H9 (cell line): ENCODE measurements at regions not wholly inside any gene's neighbourhood (a gene's known extent, or its start where the extent isn't known, plus 50 kb on each side); places are given as distances from the start of the nearest gene placed in this dataset.

Source experiments
- DNase-seq: peaks from one replicate; pipeline ENCODE4 v3.0.0-alpha.2; 2017
- H2AFZ ChIP-seq: one replicate; pipeline ENCODE4 v1.6.1; 2013; ENCODE audit warnings: mild to moderate bottlenecking, low read length, control low read depth, moderate library complexity
- H2AK5ac ChIP-seq: 2 replicates; pipeline ENCODE4 v1.6.1; 2013; ENCODE audit warnings: low read length, control low read depth, mixed read lengths; ENCODE audit not compliant: insufficient read length
- H2BK120ac ChIP-seq: one replicate; pipeline ENCODE4 v1.6.1; 2013; ENCODE audit warnings: low read depth, mild to moderate bottlenecking, low read length, control low read depth, inconsistent platforms; ENCODE audit not compliant: poor library complexity, severe bottlenecking
- H2BK12ac ChIP-seq: 2 replicates; pipeline ENCODE4 v1.6.1; 2013; ENCODE audit warnings: low read length, control low read depth, mixed read lengths, low read depth; ENCODE audit not compliant: insufficient read length
- H2BK15ac ChIP-seq: 2 replicates; pipeline ENCODE4 v1.6.1; 2013; ENCODE audit warnings: low read depth, low read length, control low read depth
- H2BK20ac ChIP-seq: one replicate; pipeline ENCODE4 v1.6.1; 2013; ENCODE audit warnings: low read depth, mild to moderate bottlenecking, low read length, control low read depth, inconsistent platforms; ENCODE audit not compliant: poor library complexity, severe bottlenecking
- H2BK5ac ChIP-seq: 2 replicates; pipeline ENCODE4 v1.6.1; 2013; ENCODE audit warnings: low read length, control low read depth, mixed read lengths; ENCODE audit not compliant: insufficient read length
- H3K14ac ChIP-seq: 2 replicates; pipeline ENCODE4 v1.6.1; 2013; ENCODE audit warnings: low read length, control low read depth; ENCODE audit not compliant: insufficient read depth
- H3K18ac ChIP-seq: 2 replicates; pipeline ENCODE4 v1.6.1; 2013; ENCODE audit warnings: low read depth, mild to moderate bottlenecking, mixed read lengths, low read length, control low read depth; ENCODE audit not compliant: insufficient read length
- H3K23ac ChIP-seq: 2 replicates; pipeline ENCODE4 v1.6.1; 2013; ENCODE audit warnings: low read length, control low read depth, mixed read lengths, low read depth; ENCODE audit not compliant: insufficient read length
- H3K23me2 ChIP-seq: 2 replicates; pipeline ENCODE4 v1.6.1; 2013; ENCODE audit warnings: low read depth, mild to moderate bottlenecking, mixed read lengths, low read length, control low read depth; ENCODE audit not compliant: insufficient read length, poor library complexity, severe bottlenecking
- H3K27ac ChIP-seq: 2 replicates; pipeline ENCODE4 v1.5.1; 2013; ENCODE audit warnings: low read length, control low read depth, mixed read lengths, low read depth; ENCODE audit not compliant: insufficient read length
- H3K27me3 ChIP-seq: 2 replicates; pipeline ENCODE4 v1.6.1; 2013; ENCODE audit warnings: low read length, control low read depth, inconsistent platforms; ENCODE audit not compliant: insufficient read depth
- H3K4ac ChIP-seq: 2 replicates; pipeline ENCODE4 v1.6.1; 2013; ENCODE audit warnings: low read depth, mild to moderate bottlenecking, control low read depth, inconsistent platforms, low read length, moderate library complexity
- H3K4me1 ChIP-seq: 2 replicates; pipeline ENCODE4 v1.6.1; 2013; ENCODE audit warnings: low read length, control low read depth, inconsistent platforms; ENCODE audit not compliant: insufficient read depth
- H3K4me2 ChIP-seq: 2 replicates; pipeline ENCODE4 v1.6.1; 2013; ENCODE audit warnings: low read length, control low read depth, mixed read lengths; ENCODE audit not compliant: insufficient read length, insufficient read depth
- H3K56ac ChIP-seq: 2 replicates; pipeline ENCODE4 v1.6.1; 2013; ENCODE audit warnings: low read depth, mild to moderate bottlenecking, mixed read lengths, low read length, control low read depth; ENCODE audit not compliant: insufficient read length
- H3K79me1 ChIP-seq: 2 replicates; pipeline ENCODE4 v1.6.1; 2013; ENCODE audit warnings: low read depth, mild to moderate bottlenecking, moderate library complexity, low read length, control low read depth, inconsistent platforms; ENCODE audit not compliant: insufficient read depth, poor library complexity, severe bottlenecking
- H3K79me2 ChIP-seq: 2 replicates; pipeline ENCODE4 v1.6.1; 2013; ENCODE audit warnings: low read length, control low read depth, inconsistent platforms; ENCODE audit not compliant: insufficient read depth
- H3K9ac ChIP-seq: 2 replicates; pipeline ENCODE4 v1.6.1; 2013; ENCODE audit warnings: low read length, control low read depth, mixed read lengths; ENCODE audit not compliant: insufficient read length; ENCODE audit errors: extremely low read depth
- H3K9me3 ChIP-seq: one replicate; pipeline ENCODE4 v1.6.1; 2013; ENCODE audit warnings: low read depth, low read length, inconsistent platforms; ENCODE audit not compliant: control insufficient read depth
- H3T11ph ChIP-seq: one replicate; pipeline ENCODE4 v1.6.1; 2013; ENCODE audit warnings: mild to moderate bottlenecking, low read length, control low read depth, inconsistent platforms
- H4K20me1 ChIP-seq: one replicate; pipeline ENCODE4 v1.6.1; 2013; ENCODE audit not compliant: control insufficient read depth, insufficient read length, insufficient read depth
- H4K5ac ChIP-seq: 2 replicates; pipeline ENCODE4 v1.6.1; 2013; ENCODE audit warnings: low read depth, mild to moderate bottlenecking, mixed read lengths, low read length, control low read depth; ENCODE audit not compliant: insufficient read length
- H4K8ac ChIP-seq: replicated peaks from 2 replicates; pipeline ENCODE4 v1.6.1; 2013; ENCODE audit warnings: low read length, control low read depth, mixed read lengths, low read depth; ENCODE audit not compliant: insufficient read length
- H4K91ac ChIP-seq: 2 replicates; pipeline ENCODE4 v1.6.1; 2013; ENCODE audit warnings: low read depth, mild to moderate bottlenecking, moderate library complexity, mixed read lengths, low read length, control low read depth; ENCODE audit not compliant: insufficient read length
- H3K27ac Mint-ChIP-seq, 3 experiments: 2 replicates in 2 of 3; 3 replicates in 1 of 3; pipeline ENCODE4 v1.8.0; 2020 to 2021; ENCODE audit warnings: mixed read lengths in 3 of 3, mild to moderate bottlenecking in 1 of 3, moderate library complexity in 1 of 3
- H3K27me3 Mint-ChIP-seq: 2 replicates; pipeline ENCODE4 v1.8.0; 2021; ENCODE audit warnings: low read depth, mild to moderate bottlenecking, moderate library complexity, mixed read lengths
- H3K36me3 Mint-ChIP-seq, 3 experiments: 2 replicates in 2 of 3; 3 replicates in 1 of 3; pipeline ENCODE4 v1.8.0; 2020 to 2021; ENCODE audit warnings: low read depth in 3 of 3, mixed read lengths in 3 of 3; ENCODE audit not compliant: insufficient read depth in 1 of 3
- H3K4me1 Mint-ChIP-seq, 2 experiments: 2 replicates each; pipeline ENCODE4 v1.8.0; 2020; ENCODE audit warnings: mixed read lengths in 2 of 2
- H3K4me3 Mint-ChIP-seq, 2 experiments: 2 replicates in 1 of 2; 3 replicates in 1 of 2; pipeline ENCODE4 v1.8.0; 2020 to 2021; ENCODE audit warnings: mild to moderate bottlenecking in 2 of 2, mixed read lengths in 2 of 2, moderate library complexity in 1 of 2
- H3K9me3 Mint-ChIP-seq, 2 experiments: 2 replicates in 1 of 2; 3 replicates in 1 of 2; pipeline ENCODE4 v1.8.0; 2020; ENCODE audit warnings: mild to moderate bottlenecking in 2 of 2, mixed read lengths in 2 of 2, moderate library complexity in 1 of 2
- CTCF ChIP-seq: fragments of 200-600 bp; sonication (generic); conservative IDR thresholded peaks from 3 replicates; pipeline ENCODE4 v1.8.0; 2021; ENCODE audit warnings: antibody characterized with exemption, mild to moderate bottlenecking
- WGBS: extraction: QIAGEN DNeasy Blood & Tissue Kit; methylation state at CpG from one replicate; pipeline ENCODE4 v1.1.7; 2013; ENCODE audit warnings: missing lambda C conversion rate, low lambda C conversion rate, mixed read lengths; ENCODE audit not compliant: insufficient read length; ENCODE audit errors: extremely low coverage; 5-methylcytosine and 5-hydroxymethylcytosine counted together

GRCh38 chr1:29437946-29438345 is 201.6 kb downstream of the PTPRU start:
- H3K9ac ChIP-seq: no peak overlapping the region
- H2BK5ac ChIP-seq: no peak overlapping the region
- no peak overlapping the region for H2AFZ ChIP-seq
- no peaks in the 10 kb centered on the region for H3K79me2 ChIP-seq
- Mint-ChIP-seq H3K4me3 (no peak overlapping the region), H3K27me3 (peaks cover 5% of the 10 kb centered on the region), H3K4me1 (peaks cover 15 to 29% of the 10 kb centered on the region in 2 experiments), H3K9me3 (no peaks in the 10 kb centered on the region), H3K27ac (no peak overlapping the region), H3K36me3 (no peaks in the 10 kb centered on the region)
- no peak overlapping the region for H4K5ac ChIP-seq
- no peak overlapping the region for H3K27ac ChIP-seq
- no CpG with 5 or more reads among the region's 4 CpGs for WGBS
- no peaks in the 10 kb centered on the region for H3K79me1 ChIP-seq
- no peak overlapping the region for H3K14ac ChIP-seq
- H3K9me3 ChIP-seq: no peaks in the 10 kb centered on the region
- no peak overlapping the region for H2BK15ac ChIP-seq
- H3T11ph ChIP-seq: no peak overlapping the region
- no peak for DNase-seq
- H3K18ac ChIP-seq: no peak overlapping the region
- H3K4ac ChIP-seq: no peak overlapping the region
- TF ChIP-seq CTCF: no peak
- no peak overlapping the region for H2BK20ac ChIP-seq
- H3K23ac ChIP-seq: no peak overlapping the region
- H3K4me1 ChIP-seq: peaks cover 4% of the 10 kb centered on the region; the same call in 1 of the 2 replicates
- no peak overlapping the region for H2AK5ac ChIP-seq
- no peak overlapping the region for H2BK12ac ChIP-seq
- H4K8ac ChIP-seq: no peak overlapping the region
- no peaks in the 10 kb centered on the region; the same call in 1 of the 2 replicates for H3K27me3 ChIP-seq
- H4K20me1 ChIP-seq: no peaks in the 10 kb centered on the region
- no peaks in the 10 kb centered on the region for H3K23me2 ChIP-seq
- no peak overlapping the region for H2BK120ac ChIP-seq
- no peak overlapping the region for H4K91ac ChIP-seq
- no peak overlapping the region for H3K4me2 ChIP-seq
- no peak overlapping the region for H3K56ac ChIP-seq
